OCI-LY3 (cell line): ENCODE measurements at regions not wholly inside any gene's neighbourhood (a gene's known extent, or its start where the extent isn't known, plus 50 kb on each side); places are given as distances from the start of the nearest gene placed in this dataset.

Source experiments
- H2AFZ ChIP-seq: fragments of 200-600, 300-600 bp; shearing (Covaris generic); 2 replicates; pipeline ENCODE4 v1.6.0; 2014; ENCODE audit warnings: antibody characterized with exemption, low read depth, low read length
- H3K27ac ChIP-seq: fragments of 200-600, 300-600 bp; sonication (generic); 2 replicates; pipeline ENCODE4 v1.5.1; 2014; ENCODE audit warnings: mild to moderate bottlenecking, low read length, moderate library complexity, mixed read lengths
- H3K27me3 ChIP-seq: fragments of 200-600, 300-600 bp; sonication (generic); 2 replicates; pipeline ENCODE4 v1.6.1; 2014; ENCODE audit warnings: low read depth, low read length, mixed read lengths
- H3K36me3 ChIP-seq: fragments of 200-600, 300-600 bp; sonication (generic); replicated peaks from 2 replicates; pipeline ENCODE3; 2014; ENCODE audit warnings: low read depth, low read length, mixed read lengths
- H3K4me1 ChIP-seq: fragments of 300-600, 200-600 bp; sonication (generic); 2 replicates; pipeline ENCODE4 v1.6.1; 2014; ENCODE audit warnings: low read length, mixed read lengths
- H3K4me2 ChIP-seq: fragments of 200-600, 300-600 bp; sonication (generic); 2 replicates; pipeline ENCODE4 v1.6.1; 2014; ENCODE audit warnings: low read length, mixed read lengths
- H3K4me3 ChIP-seq: fragments of 300-600, 200-600 bp; sonication (generic); 2 replicates; pipeline ENCODE4 v1.5.1; 2014; ENCODE audit warnings: antibody characterized with exemption, mild to moderate bottlenecking, low read length, moderate library complexity
- H3K79me2 ChIP-seq: fragments of 300-600, 200-600 bp; shearing (Covaris generic); 2 replicates; pipeline ENCODE4 v1.6.1; 2014; ENCODE audit warnings: mild to moderate bottlenecking, low read length, mixed read lengths
- H3K9ac ChIP-seq: fragments of 300-600, 200-600 bp; shearing (Covaris generic); 2 replicates; pipeline ENCODE4 v1.6.0; 2014; ENCODE audit warnings: mild to moderate bottlenecking, low read length, moderate library complexity
- H3K9me3 ChIP-seq: fragments of 200-600, 300-600 bp; shearing (Covaris generic); 2 replicates; pipeline ENCODE4 v1.6.1; 2014; ENCODE audit warnings: low read length, mixed read lengths; ENCODE audit not compliant: insufficient read depth
- H4K20me1 ChIP-seq: fragments of 200-600, 300-600 bp; sonication (generic); 2 replicates; pipeline ENCODE4 v1.6.1; 2016; ENCODE audit warnings: low read length, mixed read lengths; ENCODE audit not compliant: insufficient read depth
- CTCF ChIP-seq: fragments of 200-600, 300-600 bp; sonication (generic); IDR thresholded peaks from 2 replicates; pipeline ENCODE4 v1.5.1; 2014; ENCODE audit warnings: antibody characterized with exemption, low read length, low read depth
- EZH2phosphoT487 ChIP-seq: fragments of 200-600 bp; shearing (Covaris generic); IDR thresholded peaks from 2 replicates; pipeline ENCODE4 v1.6.1; 2018; ENCODE audit warnings: antibody characterized with exemption, mixed run types, low read depth

DNA sequence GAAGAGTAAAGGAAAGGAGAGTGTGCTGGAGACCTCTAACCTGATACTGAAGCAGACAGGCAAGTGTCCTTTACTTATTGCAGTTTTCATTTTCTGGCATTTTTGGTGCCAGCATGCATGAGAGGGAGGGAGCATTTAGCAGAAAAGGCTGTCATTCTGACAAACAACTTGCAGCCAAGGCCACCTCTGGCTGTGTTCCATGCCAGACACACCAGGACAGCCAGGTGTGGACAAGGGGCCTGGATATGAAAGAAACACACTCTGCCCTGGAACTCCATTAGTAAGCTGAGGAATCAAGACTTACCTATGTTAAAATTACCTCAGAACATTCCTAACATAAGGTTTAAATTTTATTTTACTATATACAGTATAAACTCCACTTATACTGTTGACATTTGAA lies 365.4 kb upstream of the CAMK1G start:
- Histone ChIP-seq H2AFZ (no peak overlapping the region), H3K79me2 (no peaks in the 10 kb centered on the region), H3K27ac (no peak overlapping the region), H3K4me3 (no peak overlapping the region), H4K20me1 (no peaks in the 10 kb centered on the region), H3K4me1 (no peaks in the 10 kb centered on the region), H3K36me3 (no peaks in the 10 kb centered on the region), H3K9ac (no peak overlapping the region), H3K9me3 (no peaks in the 10 kb centered on the region), H3K4me2 (no peak overlapping the region), H3K27me3 (peaks cover 18% of the 10 kb centered on the region)
- TF ChIP-seq CTCF (no peak), EZH2phosphoT487 (no peak)

GRCh38 chr1:209218981-209219380 lies 364.5 kb upstream of the CAMK1G start:
- Histone ChIP-seq H3K27me3 (peaks cover 10% of the 10 kb centered on the region), H4K20me1 (no peaks in the 10 kb centered on the region), H3K9ac (no peak overlapping the region), H3K27ac (no peak overlapping the region), H3K4me3 (no peak overlapping the region), H3K4me1 (peaks cover 7% of the 10 kb centered on the region), H2AFZ (no peak overlapping the region), H3K4me2 (no peak overlapping the region), H3K79me2 (no peaks in the 10 kb centered on the region), H3K36me3 (no peaks in the 10 kb centered on the region), H3K9me3 (no peaks in the 10 kb centered on the region)
- TF ChIP-seq CTCF (no peak), EZH2phosphoT487 (no peak)

DNA sequence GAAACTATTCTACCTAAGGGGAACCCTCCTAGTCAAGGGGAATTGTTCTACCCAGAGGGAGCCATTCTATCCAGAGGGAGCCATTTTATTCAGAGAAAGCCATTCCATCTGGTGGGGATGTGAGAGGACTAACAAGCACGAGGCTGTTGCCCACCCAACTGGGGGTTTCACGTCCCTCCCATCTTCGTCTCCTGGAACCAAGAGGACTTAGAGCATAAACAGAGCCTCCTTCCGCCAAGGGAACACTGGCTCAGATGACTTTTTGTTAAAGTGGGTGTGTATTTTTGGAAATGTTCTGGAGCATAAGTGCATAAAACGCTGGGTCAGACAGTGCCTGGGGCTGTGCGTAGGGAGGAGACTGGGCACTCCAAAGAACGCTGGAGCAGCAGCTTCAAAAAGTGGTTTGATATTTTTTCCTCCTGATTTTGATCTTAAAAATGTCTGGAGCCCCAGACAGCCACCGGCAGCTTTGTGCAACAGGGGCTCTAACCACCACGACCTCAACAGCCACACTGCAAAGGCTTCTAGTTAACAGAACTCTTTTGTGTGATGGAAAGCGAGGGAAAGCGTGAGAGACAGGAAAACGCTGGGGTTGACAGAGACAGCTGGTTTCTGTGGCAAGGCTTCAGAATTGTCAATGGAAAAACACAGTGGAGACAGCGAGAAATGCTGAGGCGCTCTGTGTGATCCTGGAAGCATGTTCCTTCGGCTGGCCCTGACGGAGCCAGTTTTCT lies 363.6 kb upstream of the CAMK1G start:
- Histone ChIP-seq H3K9me3 (no peaks in the 10 kb centered on the region), H3K27me3 (peaks cover 5% of the 10 kb centered on the region; the same call in 1 of the 2 replicates), H2AFZ (no peak overlapping the region), H3K4me1 (peaks cover 9% of the 10 kb centered on the region), H3K4me3 (no peak overlapping the region), H3K79me2 (no peaks in the 10 kb centered on the region), H3K4me2 (no peak overlapping the region), H4K20me1 (no peaks in the 10 kb centered on the region), H3K27ac (no peak overlapping the region), H3K9ac (no peak overlapping the region), H3K36me3 (no peaks in the 10 kb centered on the region)
- TF ChIP-seq CTCF = no peak
- TF ChIP-seq EZH2phosphoT487 = no peak

- Histone ChIP-seq H3K27ac (no peak overlapping the region), H4K20me1 (no peaks in the 10 kb centered on the region), H3K4me2 (no peak overlapping the region), H3K9ac (no peak overlapping the region), H3K4me3 (no peak overlapping the region), H3K27me3 (0 out of 2 replicates have a peak, but pooled peaks cover 3% of the 10 kb centered on the region), H3K4me1 (peaks cover 9% of the 10 kb centered on the region), H3K79me2 (no peaks in the 10 kb centered on the region), H3K36me3 (no peaks in the 10 kb centered on the region), H3K9me3 (no peaks in the 10 kb centered on the region), H2AFZ (no peak overlapping the region)
- TF ChIP-seq CTCF = no peak
- no peak for TF ChIP-seq EZH2phosphoT487
Measured at GRCh38 chr1:209222826-209223225, 360.7 kb upstream of the CAMK1G start.
